Cardiac septum (tissue), 1 donor: ENCODE measurements at regions not wholly inside any gene's neighbourhood (a gene's known extent, or its start where the extent isn't known, plus 50 kb on each side); places are given as distances from the start of the nearest gene placed in this dataset.

ENCODE experiments used
- DNase-seq: peaks from one replicate; pipeline ENCODE4 v3.0.0-alpha.2; 2020; ENCODE audit warnings: low spot score
- intact Hi-C: fragments of 100-400 bp; cut with DNase I; formaldehyde crosslinking; loops from one replicate; pipeline ENCODE4 v1.14.0; 2022
- donor health status: DM: no; HTN: no; CAD: no.

DNA sequence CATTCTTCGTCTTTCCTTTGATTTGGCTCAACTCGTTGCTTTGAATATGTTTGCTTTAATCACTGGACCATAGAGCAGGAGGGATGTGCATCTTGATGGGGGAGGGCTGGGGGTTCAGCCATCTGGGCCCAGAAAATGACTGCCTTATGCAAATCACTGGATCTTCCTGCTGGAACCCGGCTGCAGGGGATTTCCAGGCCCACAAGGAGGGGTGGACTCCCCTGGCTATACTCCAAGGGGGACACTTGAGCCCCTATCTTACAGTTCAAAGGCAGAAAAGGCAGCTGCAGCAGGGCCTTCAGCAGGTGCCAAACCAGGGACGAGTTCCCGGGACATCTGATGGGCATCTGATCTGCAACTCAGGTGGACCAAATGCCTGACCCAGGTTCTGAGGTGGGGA is 122.5 kb downstream of the DICER1 start:
- no peak for DNase-seq
- intact Hi-C loops = no loop called here

- DNase-seq = no peak
- intact Hi-C loops = no loop called here
Observed at GRCh38 chr14:95033682-95034632, 123.4 kb downstream of the DICER1 start.

- no peak for DNase-seq
- intact Hi-C loops = no loop called here
Observed at GRCh38 chr14:95033031-95033430, 124.3 kb downstream of the DICER1 start.

GRCh38 chr14:95026851-95027463 is 130.4 kb downstream of the DICER1 start:
- intact Hi-C loops = no loop called here
- no peak for DNase-seq

GRCh38 chr14:95025941-95026340 is 131.4 kb downstream of the DICER1 start:
- intact Hi-C loops = no loop called here
- peak; percentile 54 for DNase-seq

DNA sequence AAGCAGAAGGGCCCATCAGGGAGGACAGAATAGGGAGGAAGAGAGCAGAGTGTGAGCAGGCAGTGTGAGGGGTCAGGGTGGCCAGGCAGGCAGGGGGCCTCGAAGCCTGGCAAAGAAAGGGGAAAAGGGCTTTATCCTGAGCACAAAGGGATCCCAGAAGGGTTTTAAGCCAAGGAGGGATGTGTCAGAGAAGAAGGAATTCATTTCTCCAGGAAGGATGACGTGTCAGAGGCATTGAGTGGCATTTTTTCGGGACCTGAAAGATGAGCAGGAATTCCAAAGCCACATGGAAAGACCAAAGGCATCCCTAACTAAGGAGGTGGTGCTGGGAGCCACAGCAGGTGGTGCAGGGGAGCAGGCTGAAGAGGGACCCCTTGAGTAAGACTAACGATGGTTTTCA is 132.1 kb downstream of the DICER1 start:
- DNase-seq = peak; percentile 27
- intact Hi-C loops = no loop called here

DNA sequence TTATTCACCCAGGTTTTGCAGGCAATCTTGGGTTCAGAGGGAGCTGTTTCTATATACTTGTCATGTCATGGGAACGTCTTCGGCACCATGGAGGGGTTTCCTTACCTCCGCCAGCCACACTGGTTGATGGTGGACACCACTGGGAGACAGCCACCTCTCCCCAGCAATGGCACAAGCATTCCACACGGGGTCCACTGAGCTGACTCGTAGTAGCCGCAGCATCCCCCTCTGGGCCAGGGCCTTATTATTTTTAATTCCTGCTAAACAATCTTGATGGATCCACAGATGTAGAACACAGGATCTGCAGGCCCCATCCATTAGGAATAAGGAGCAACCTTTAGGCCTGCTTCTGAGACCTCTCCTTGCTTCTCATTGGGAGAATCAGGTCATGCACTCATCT is 132.9 kb downstream of the DICER1 start:
- intact Hi-C loops = no loop called here

GRCh38 chr14:95023886-95024285 is 133.4 kb downstream of the DICER1 start:
- no peak for DNase-seq
- intact Hi-C loops = no loop called here

More for the DNA sequence above, 132.9 kb downstream of the DICER1 start:
- DNase-seq = peak; percentile 63

DNA sequence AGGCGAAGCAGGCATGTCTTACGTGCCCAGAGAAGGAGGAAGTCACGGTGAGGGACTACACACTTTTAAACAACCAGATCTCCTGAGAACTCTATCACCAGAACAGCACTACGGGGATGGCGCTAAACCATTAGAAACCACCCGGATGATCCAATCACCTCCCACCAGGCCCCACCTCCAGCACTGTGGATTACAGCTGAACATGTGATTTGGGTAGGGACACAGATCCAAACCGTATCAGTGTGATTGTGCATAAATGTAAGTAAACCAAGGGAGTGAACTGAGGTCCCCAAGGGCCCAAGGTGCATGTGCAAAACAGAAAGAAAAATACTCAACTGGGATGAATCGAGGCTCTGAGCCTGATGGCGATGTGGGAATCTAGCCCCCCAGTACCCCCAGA is 134.2 kb downstream of the DICER1 start:
- DNase-seq = peak; percentile 33
- intact Hi-C loops = no loop called here

DNA sequence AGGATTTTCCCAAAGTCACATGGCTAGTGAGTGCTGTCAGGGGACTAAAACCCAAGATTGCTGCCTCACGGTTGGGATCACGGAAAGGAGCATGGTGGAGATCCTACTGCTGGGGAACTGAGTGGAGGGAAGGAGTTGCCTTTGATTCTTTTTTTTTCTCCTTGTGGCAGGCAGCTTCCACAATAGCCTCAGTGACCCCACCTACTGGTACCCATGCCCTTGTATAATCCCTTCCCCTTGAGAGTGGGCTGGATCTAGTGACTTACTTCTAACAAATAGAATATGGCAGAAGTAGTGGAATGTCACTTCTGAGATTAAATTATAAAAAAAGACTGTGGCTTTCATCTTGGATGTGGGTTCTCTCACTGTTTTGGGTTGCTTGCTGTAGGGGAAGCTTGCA is 135.7 kb downstream of the DICER1 start:
- DNase-seq = no peak
- intact Hi-C loops = no loop called here

GRCh38 chr14:95018821-95019220 is 138.5 kb downstream of the DICER1 start:
- intact Hi-C loops = no loop called here
- no peak for DNase-seq

GRCh38 chr14:95015046-95015445 is 142.3 kb downstream of the DICER1 start:
- no peak for DNase-seq

DNA sequence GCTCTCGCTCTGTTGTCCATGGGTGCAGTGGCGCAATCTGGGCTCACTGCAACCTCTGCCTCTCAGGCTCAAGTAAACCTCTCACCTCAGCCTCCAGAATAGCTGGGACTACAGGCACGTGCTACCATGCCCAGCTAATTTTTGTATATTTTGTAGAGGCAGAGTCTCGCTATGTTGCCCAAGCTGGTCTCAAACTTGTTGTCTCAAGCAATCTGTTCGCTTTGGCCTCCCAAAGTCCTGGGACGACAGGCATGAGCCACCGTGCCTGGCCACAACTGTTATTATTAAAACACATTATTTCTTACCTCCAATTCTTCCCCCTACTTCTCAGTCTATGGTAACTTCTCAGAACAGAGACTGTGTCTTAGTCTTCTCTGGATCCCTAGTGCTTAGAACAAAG is 143.3 kb downstream of the DICER1 start:
- no peak for DNase-seq
- intact Hi-C loops = no loop called here

More at GRCh38 chr14:95015046-95015445, 142.3 kb downstream of the DICER1 start:
- intact Hi-C loops = no loop called here

GRCh38 chr14:95011445-95012006 is 145.8 kb downstream of the DICER1 start:
- no peak for DNase-seq
- intact Hi-C loops = no loop called here

- intact Hi-C loops = no loop called here
- DNase-seq = no peak
Observed at GRCh38 chr14:95008445-95009217, 148.7 kb downstream of the DICER1 start.

GRCh38 chr14:95007921-95008320 is 149.4 kb downstream of the DICER1 start:
- DNase-seq = no peak
- intact Hi-C loops = no loop called here

DNA sequence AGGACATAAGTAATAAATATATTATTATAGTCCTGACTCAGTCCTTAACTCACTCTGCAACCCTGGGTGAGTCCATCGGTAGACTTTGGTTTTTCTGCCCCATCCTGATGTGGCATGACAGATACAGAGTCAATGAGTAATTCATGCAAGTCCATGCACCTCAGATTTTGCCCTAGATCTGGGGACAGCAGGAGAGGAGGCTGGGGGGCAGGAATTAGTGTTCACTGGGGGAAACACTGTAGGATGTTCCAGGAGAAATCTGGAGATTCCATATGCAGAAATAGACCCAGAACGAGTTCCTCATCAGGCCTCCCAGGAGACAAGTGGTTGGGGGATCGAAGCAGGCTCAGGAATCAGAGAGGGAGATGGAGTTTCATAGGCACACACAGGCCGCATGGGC is 150.8 kb downstream of the DICER1 start:
- DNase-seq = no peak

DNA sequence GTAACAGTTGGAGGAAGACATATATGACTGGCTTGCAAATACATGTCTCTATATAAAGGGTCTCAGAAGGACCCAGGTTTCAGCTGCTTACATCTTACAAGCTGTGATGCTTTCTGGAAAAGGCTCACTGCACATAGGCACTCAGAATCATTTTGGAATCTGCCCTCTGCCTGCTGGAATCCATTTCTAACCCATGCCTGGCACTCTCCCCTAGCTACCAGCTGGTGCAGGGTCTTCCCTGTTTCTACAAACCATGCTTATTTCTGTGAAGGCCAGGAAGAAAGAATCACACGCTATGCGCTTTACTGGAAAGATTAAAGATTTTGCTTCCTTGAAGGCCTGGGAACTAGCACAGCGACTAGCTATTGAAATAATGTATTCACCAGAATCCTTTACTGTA is 151.3 kb downstream of the DICER1 start:
- intact Hi-C loops = no loop called here
- DNase-seq = no peak

More for the DNA sequence above, 150.8 kb downstream of the DICER1 start:
- intact Hi-C loops = no loop called here

GRCh38 chr14:95003099-95003960 is 154.0 kb downstream of the DICER1 start:
- DNase-seq = no peak
- intact Hi-C loops = no loop called here
